K562 (cell line): ENCODE measurements at regions not wholly inside any gene's neighbourhood (a gene's known extent, or its start where the extent isn't known, plus 50 kb on each side); places are given as distances from the start of the nearest gene placed in this dataset.

ENCODE experiments used
- ATAC-seq: fragments of 200-7000 bp; cut with Tn5 transposase; 3 replicates; pipeline ENCODE4 v1.9.1; 2020; ENCODE audit warnings: moderate library complexity
- BruUV-seq: library from RNA; stranded (reverse); fragments of 400-500 nt; replicated peaks from 2 replicates; lab custom pipeline; 2021; lab: Mats Ljungman, UMichigan
- CTCF ChIA-PET: fragments of 300-600 bp; formaldehyde crosslinking; extraction: SDS; loops from one replicate; lab custom pipeline; 2021; ENCODE audit warnings: low intra/inter-chr PET ratio; lab: Yijun Ruan, JAX
- POLR2A ChIA-PET: fragments of 300-600, 350-650 bp; sonication (Branson Sonifier 250); formaldehyde crosslinking; extraction: SDS; loops from one replicate; lab custom pipeline; 2021; ENCODE audit warnings: antibody characterized with exemption, inconsistent platforms; lab: Yijun Ruan, JAX
- DNase-seq, 4 experiments: peaks; one replicate each; pipeline versions ENCODE4 v3.0.0 to v3.0.0-alpha.2; 2011 to 2018; ENCODE audit warnings: low spot score in 3 of 4, mixed read lengths in 3 of 4; ENCODE audit errors: extremely low read depth in 1 of 4
- FAIRE-seq: peaks from 2 replicates; lab custom pipeline; 2011; peaks lifted over from hg19 to GRCh38; lab: Jason Lieb, UNC
- H2AFZ ChIP-seq: 2 replicates; pipeline ENCODE4 v1.6.0; 2011; ENCODE audit warnings: low read depth, low read length, control low read depth, inconsistent platforms
- H3K27ac ChIP-seq: fragments of 200-600 bp; 3 replicates; pipeline ENCODE4 v1.8.0; 2011; ENCODE audit warnings: low read depth, mild to moderate bottlenecking, control low read depth, inconsistent platforms, low read length, moderate library complexity, mixed read lengths; ENCODE audit errors: extremely low read depth
- H3K27me3 ChIP-seq, 2 experiments: fragments of 300-600 bp in 1 of 2; 2 replicates in 1 of 2; 3 replicates in 1 of 2; pipeline versions ENCODE4 v1.6.0 to v1.8.0; 2011; ENCODE audit warnings: inconsistent platforms in 2 of 2, low read length in 2 of 2, mild to moderate bottlenecking in 1 of 2, mixed read lengths in 1 of 2, moderate library complexity in 1 of 2; ENCODE audit not compliant: control insufficient read depth in 2 of 2, insufficient read depth in 2 of 2
- H3K36me3 ChIP-seq: fragments of 300-600 bp; 3 replicates; pipeline ENCODE4 v1.8.0; 2011; ENCODE audit warnings: mild to moderate bottlenecking, low read length, inconsistent platforms; ENCODE audit not compliant: control insufficient read depth, insufficient read depth
- H3K4me1 ChIP-seq, 2 experiments: fragments of 200-600 bp in 1 of 2; replicated peaks in 1 of 2; 2 replicates in 1 of 2; 3 replicates in 1 of 2; pipeline versions ENCODE4 v1.5.1 to v1.8.0; 2011; ENCODE audit warnings: inconsistent platforms in 2 of 2, low read length in 2 of 2, mild to moderate bottlenecking in 1 of 2, mixed read lengths in 1 of 2, moderate library complexity in 1 of 2; ENCODE audit not compliant: control insufficient read depth in 2 of 2, insufficient read depth in 2 of 2
- H3K4me2 ChIP-seq: 2 replicates; pipeline ENCODE4 v1.6.1; 2011; ENCODE audit warnings: low read length, control low read depth, inconsistent platforms, mixed read lengths; ENCODE audit not compliant: insufficient read depth
- H3K4me3 ChIP-seq: fragments of 200-600 bp; sonication (generic), shearing (Covaris generic); 2 replicates; pipeline ENCODE4 v1.5.1; 2016; ENCODE audit warnings: control low read depth, inconsistent platforms
- H3K79me2 ChIP-seq: fragments of 200-600 bp; 3 replicates; pipeline ENCODE4 v1.8.0; 2011; ENCODE audit warnings: low read length, inconsistent platforms; ENCODE audit not compliant: control insufficient read depth, insufficient read depth
- H3K9ac ChIP-seq, 2 experiments: 2 replicates each; pipeline versions ENCODE4 v1.6.0 to v1.6.1; 2011; ENCODE audit warnings: low read depth in 2 of 2, low read length in 2 of 2, control low read depth in 1 of 2, inconsistent platforms in 1 of 2, mild to moderate bottlenecking in 1 of 2, mixed read lengths in 1 of 2; ENCODE audit not compliant: insufficient read depth in 1 of 2
- H3K9me1 ChIP-seq: one replicate; pipeline ENCODE4 v1.6.0; 2011; ENCODE audit warnings: inconsistent platforms, mild to moderate bottlenecking, low read length, moderate library complexity; ENCODE audit not compliant: control insufficient read depth, insufficient read depth
- H3K9me3 ChIP-seq: replicated peaks from 2 replicates; pipeline ENCODE4 v1.5.1; 2011; ENCODE audit warnings: low read depth, low read length, inconsistent platforms; ENCODE audit not compliant: control insufficient read depth, insufficient read depth
- H4K20me1 ChIP-seq: replicated peaks from 2 replicates; pipeline ENCODE4 v1.6.1; 2011; ENCODE audit warnings: low read length, inconsistent platforms, mixed read lengths; ENCODE audit not compliant: control insufficient read depth, insufficient read depth
- DACH1 ChIP-seq: fragments of 450-650 bp; IDR thresholded peaks from 2 replicates; pipeline ENCODE4 v1.6.1; 2018; ENCODE audit not compliant: partially characterized antibody
- DLX4 ChIP-seq: fragments of 250-450 bp; sonication (Bioruptor Pico); IDR thresholded peaks from 2 replicates; pipeline ENCODE4 v1.6.1; 2021; ENCODE audit warnings: mild to moderate bottlenecking
- E2F8 ChIP-seq: fragments of 450-650 bp; IDR thresholded peaks from 2 replicates; pipeline ENCODE4 v1.7.1; 2018; ENCODE audit warnings: mild to moderate bottlenecking, low read depth; ENCODE audit not compliant: partially characterized antibody
- HNRNPK ChIP-seq: fragments of 200-400 bp; formaldehyde crosslinking; IDR thresholded peaks from one replicate; pipeline ENCODE4 v1.6.1; 2018; ENCODE audit warnings: mild to moderate bottlenecking, low read depth, low read length; ENCODE audit not compliant: poor library complexity, severe bottlenecking
- IFI16 ChIP-seq: fragments of 250-450 bp; sonication (Bioruptor Pico); IDR thresholded peaks from 2 replicates; pipeline ENCODE4 v2.1.2; 2022; ENCODE audit warnings: mild to moderate bottlenecking, inconsistent platforms
- ILK ChIP-seq: fragments of 450-650 bp; IDR thresholded peaks from 2 replicates; pipeline ENCODE4 v1.6.1; 2016; ENCODE audit warnings: missing genetic modification characterization, low read depth, mild to moderate bottlenecking, missing compliant biosample characterization, moderate library complexity, borderline replicate concordance
- IRF2 ChIP-seq: sonication (generic); formaldehyde crosslinking; IDR thresholded peaks from 2 replicates; pipeline ENCODE4 v1.8.1; 2022; ENCODE audit warnings: mild to moderate bottlenecking, missing genetic modification reagents
- KAT7 ChIP-seq: sonication (generic); formaldehyde crosslinking; IDR thresholded peaks from 2 replicates; pipeline ENCODE4 v1.8.0; 2022; ENCODE audit warnings: missing genetic modification reagents, mild to moderate bottlenecking, borderline replicate concordance
- L3MBTL2 ChIP-seq: fragments of 450-650 bp; IDR thresholded peaks from 2 replicates; pipeline ENCODE4 v1.6.1; 2016; ENCODE audit warnings: mild to moderate bottlenecking, moderate library complexity
- MEF2D ChIP-seq: conservative IDR thresholded peaks from 2 replicates; pipeline ENCODE4 v1.6.1; 2016; ENCODE audit warnings: low read depth, missing genetic modification characterization, missing compliant biosample characterization
- POLR2B ChIP-seq: fragments of 450-650 bp; IDR thresholded peaks from 2 replicates; pipeline ENCODE4 v1.6.1; 2018; ENCODE audit warnings: low read depth; ENCODE audit not compliant: partially characterized antibody
- SREBF1 ChIP-seq: fragments of 150-350 bp; IDR thresholded peaks from 2 replicates; pipeline ENCODE4 v1.6.1; 2014; ENCODE audit warnings: antibody characterized with exemption, low read depth, low read length, borderline replicate concordance
- TFAP4 ChIP-seq: sonication (generic); formaldehyde crosslinking; IDR thresholded peaks from 2 replicates; pipeline ENCODE4 v1.8.0; 2022; ENCODE audit warnings: missing genetic modification reagents, mild to moderate bottlenecking, moderate library complexity, borderline replicate concordance
- ZKSCAN1 ChIP-seq: fragments of 150-350 bp; IDR thresholded peaks from 2 replicates; pipeline ENCODE4 v1.6.1; 2016; ENCODE audit warnings: low read depth, low read length
- ZNF695 ChIP-seq: fragments of 450-650 bp; formaldehyde crosslinking; IDR thresholded peaks from 2 replicates; pipeline ENCODE4 v1.4.0; 2020; ENCODE audit warnings: mild to moderate bottlenecking, moderate library complexity
- WGBS: fragments of 100-300 bp; shearing (Covaris generic); methylation state at CpG from one replicate; pipeline ENCODE4 v1.1.6; 2016; ENCODE audit warnings: low coverage, mixed read lengths; ENCODE audit not compliant: insufficient coverage; ENCODE audit errors: missing lambda C conversion rate; 5-methylcytosine and 5-hydroxymethylcytosine counted together
- in situ Hi-C: fragments of 300-500 bp; cut with MboI; formaldehyde crosslinking; loops from 4 replicates; pipeline ENCODE4 v1.15.0; 2018; ENCODE audit warnings: inconsistent platforms, mixed read lengths
- intact Hi-C: fragments of 100-400 bp; cut with micrococcal nuclease; formaldehyde crosslinking; loops from 2 replicates; pipeline ENCODE4 v1.14.2; 2022

- TF ChIP-seq DACH1 (no peak), L3MBTL2 (no peak), HNRNPK (no peak), ILK (tag) (no peak), IRF2 (no peak), IFI16 (CRISPR knock-in tag) (no peak), KAT7 (CRISPR knock-in tag) (no peak), TFAP4 (CRISPR knock-in tag) (no peak), E2F8 (no peak), ZNF695 (no peak), ZKSCAN1 (no peak), MEF2D (tag) (no peak), POLR2B (no peak), SREBF1 (no peak), DLX4 (CRISPR knock-in tag) (no peak)
- no peaks in the 10 kb centered on the region for H3K36me3 ChIP-seq
- no peak overlapping the region for H3K4me3 ChIP-seq
- CTCF ChIA-PET, result no interaction called here
- H3K79me2 ChIP-seq, result no peaks in the 10 kb centered on the region
- no peak for DNase-seq
- no peaks in the 10 kb centered on the region for H4K20me1 ChIP-seq
- FAIRE-seq, result no peak
- H3K4me2 ChIP-seq, result no peak overlapping the region
- POLR2A ChIA-PET, result no interaction called here
- H3K27me3 ChIP-seq, result peaks cover 2 to 5% of the 10 kb centered on the region in 2 experiments; a peak in 1 of 5 replicates
- H2AFZ ChIP-seq, result no peak overlapping the region
- intact Hi-C loops, result no loop called here
- H3K9me1 ChIP-seq, result no peaks in the 10 kb centered on the region
- no peak overlapping the region for H3K9ac ChIP-seq
- H3K9me3 ChIP-seq, result no peaks in the 10 kb centered on the region; the same call in 1 of the 2 replicates
- H3K4me1 ChIP-seq, result no peaks in the 10 kb centered on the region
- BruUV-seq, result no TSS peak
- ATAC-seq, result no peak
- in situ Hi-C loops, result no loop called here
- 26% methylated on average over 2 of the region's 2 CpGs for WGBS
- H3K27ac ChIP-seq, result no peak overlapping the region
Observed at GRCh38 chr21:35426897-35427296, 377.8 kb upstream of the RUNX1 start.
